Midbrain (tissue), 1 donor: ENCODE measurements at regions not wholly inside any gene's neighbourhood (a gene's known extent, or its start where the extent isn't known, plus 50 kb on each side); places are given as distances from the start of the nearest gene placed in this dataset.
"Not testable (repeated sequence)": the region's sequence is repeated elsewhere in the genome, so short reads cannot be mapped to it uniquely, and the experiment has no call there.

Experiments
- DNase-seq: peaks from one replicate; lab custom pipeline; 2025; lab: John Stamatoyannopoulos, UW

DNA sequence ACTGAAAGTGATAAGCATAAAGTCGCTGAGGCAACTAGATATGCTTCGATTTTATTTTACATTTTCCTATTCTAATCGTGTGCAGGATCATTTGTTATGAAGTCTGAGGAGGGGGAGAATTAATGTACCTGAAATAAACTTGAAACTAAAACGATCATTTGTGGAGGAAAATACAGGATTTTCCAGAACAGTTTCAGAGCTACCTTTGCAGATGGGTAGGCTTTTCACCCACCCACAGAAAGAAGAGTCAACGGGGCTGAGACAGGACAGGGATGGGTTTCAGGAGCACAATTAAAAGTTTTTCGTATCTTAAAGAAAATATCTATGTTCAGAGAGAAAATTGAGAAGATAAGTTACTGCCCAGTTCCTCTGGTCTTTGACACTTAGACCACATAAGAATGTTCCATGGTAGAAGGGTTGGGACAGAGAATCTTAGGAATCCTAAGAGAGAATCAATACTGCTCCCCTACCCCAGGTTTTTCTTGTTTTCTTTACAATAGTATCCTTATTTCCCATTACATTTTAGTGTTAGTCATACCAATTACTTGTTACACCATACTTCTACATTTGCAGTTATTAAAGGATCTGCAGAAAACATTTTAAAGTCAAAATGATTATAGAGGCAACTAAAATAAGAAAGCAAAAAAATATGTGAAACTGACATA is 211.4 kb downstream of the DEPDC1B start:
- DNase-seq = no peak

DNA sequence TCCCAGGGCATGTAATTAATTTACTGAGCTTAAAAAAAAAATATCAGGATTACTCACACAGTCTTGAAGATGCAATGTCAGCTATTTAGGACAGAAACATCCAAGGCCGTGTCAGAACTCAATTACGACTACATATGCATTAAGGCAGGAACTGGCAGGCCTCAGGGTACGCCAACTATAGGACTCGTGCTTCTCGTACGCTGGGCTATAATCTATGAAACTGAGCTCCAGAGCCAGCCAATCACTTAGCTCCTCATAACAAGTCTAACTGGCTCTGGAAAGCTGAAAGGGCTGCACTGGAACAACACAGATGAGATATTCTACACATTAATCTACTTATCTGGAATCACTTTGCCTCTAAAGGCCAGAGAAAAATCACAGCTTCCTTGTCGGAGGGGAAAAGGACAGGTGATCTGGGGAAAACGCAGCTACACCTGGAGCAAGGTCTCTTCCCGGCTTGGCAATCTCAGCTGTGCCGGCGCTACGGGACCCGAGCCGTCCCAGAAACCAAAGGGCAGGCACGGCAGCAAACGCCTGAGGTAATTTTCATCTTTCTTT is 212.0 kb downstream of the DEPDC1B start:
- DNase-seq = no peak

DNA sequence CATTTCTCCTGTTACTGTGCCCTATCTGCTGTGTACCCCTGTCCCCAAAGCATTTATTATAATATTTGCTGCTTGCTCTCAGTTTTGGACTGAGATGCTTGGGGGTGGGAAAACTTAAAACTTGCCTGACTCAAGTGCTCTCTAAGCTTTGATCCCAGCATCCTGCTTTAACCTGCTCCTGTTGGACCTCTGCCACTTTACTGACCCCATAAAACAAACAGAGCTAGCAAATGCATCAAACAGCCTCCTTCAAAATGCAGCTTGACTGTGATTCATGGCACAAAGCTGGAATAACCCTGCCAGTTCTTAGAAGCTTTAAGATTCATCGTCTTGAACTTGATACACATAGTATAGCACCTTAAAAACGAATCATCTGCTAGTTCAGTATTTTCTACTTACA is 212.5 kb downstream of the DEPDC1B start:
- DNase-seq = no peak

DNA sequence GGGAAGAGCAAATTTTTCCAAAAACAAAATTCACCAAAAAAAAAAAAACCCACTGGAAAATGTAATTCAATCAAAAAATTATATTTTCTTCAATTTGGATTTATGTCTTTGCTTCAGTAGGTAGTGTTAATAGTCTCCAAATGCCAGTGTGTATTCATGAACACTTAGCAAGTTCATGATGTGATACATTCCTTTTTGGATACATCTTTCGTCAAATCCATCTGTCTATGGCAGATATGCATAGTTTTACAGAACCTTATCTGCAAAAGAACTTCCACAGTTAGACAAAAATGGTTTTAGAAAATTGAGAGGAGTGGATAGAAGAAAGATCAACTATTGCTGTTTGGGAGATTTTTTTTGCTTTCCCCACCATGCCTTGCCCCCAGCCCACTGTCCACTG is 214.6 kb downstream of the DEPDC1B start:
- no peak for DNase-seq

DNA sequence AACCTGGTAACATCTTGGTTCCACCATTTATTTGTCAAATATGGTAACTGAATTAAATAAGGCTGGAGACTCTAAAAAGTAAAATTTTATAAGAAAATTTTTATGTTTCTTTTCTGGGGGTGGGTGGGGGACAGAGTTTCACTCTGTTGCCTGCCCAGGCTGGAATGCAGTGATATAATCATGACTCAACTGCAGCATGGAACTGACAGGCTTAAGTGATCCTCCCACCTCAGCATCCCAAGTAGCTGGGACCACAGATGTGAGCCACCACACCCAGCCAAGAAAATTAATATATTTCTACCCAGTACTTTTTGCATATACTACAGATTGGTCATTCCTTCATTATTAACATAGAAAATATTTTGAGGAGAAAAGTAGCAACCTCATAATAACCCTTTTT is 216.9 kb downstream of the DEPDC1B start:
- DNase-seq = no peak

DNA sequence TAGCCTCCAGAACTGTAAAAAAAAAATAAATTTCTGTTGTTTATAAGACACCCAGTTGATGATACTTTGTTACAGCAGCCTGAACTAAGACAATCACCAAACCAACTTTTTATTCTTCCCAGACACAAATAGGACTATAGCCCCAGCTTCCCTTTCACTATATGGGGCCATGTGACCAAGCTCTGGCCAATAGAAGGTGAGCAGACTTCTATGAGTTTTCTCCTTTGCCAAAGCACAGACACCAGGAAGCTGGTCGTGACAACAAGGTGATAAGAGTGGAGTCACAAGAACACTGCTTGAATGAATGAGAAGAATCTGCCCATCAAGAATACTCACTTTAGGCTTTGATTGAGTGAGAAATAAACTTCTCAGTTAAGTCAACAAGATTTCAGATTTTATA is 217.7 kb downstream of the DEPDC1B start:
- DNase-seq = no peak

DNA sequence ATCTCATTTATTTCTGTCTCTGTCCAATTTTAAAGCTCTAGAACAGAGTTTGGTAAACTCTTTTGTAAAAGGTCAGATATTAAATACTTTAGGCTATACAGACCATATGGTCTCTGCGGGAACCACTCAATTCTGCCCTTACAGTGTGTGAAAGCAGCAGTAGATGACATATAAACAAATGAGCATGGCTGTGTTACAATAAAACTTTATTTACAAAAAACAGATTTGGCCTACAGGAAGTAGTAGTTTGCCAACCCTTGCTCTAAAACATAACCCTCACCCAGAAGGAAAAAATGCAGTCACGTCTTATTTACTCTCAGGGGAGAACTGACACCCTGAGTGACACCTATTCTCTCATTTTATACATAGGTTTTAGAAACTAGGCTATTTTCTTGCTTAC is 220.4 kb downstream of the DEPDC1B start:
- no peak for DNase-seq

DNA sequence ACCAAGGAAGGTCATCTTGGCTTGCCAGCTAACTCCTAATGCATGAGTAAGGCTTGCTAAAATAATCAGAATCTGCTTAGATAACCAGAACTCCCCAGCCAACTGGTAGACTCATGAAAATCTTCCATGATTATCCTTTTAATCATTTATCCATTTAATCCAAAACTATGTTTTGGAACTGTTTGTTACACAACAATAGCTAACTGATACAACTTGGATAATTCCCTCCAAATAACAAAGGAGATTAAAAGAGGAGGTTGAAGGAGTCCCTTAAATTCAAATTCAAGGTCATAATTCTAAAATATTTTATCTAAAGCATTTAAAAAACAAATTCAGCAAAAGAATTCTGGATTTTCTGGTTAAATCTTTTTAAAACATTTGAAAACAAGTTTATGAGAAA is 222.1 kb downstream of the DEPDC1B start:
- no peak for DNase-seq

DNA sequence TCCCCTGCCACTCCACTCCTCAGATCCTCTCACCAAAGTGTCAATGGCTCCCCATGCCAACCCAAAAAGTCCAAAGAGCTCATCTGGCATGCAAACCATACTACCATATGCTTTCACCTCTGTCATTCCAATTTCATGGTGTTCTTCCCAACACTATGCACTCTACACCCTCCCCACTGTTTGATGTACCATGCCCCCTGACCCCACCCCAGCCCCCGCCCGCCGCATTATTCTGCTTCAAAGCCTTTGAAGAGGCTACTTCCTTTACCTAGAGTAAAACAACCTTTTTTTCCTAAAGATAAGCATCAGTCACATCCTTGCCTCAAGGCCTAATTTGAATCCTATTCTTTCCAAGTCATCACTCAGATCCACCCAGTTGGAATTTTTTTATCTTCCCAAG is 226.3 kb downstream of the DEPDC1B start:
- no peak for DNase-seq

DNA sequence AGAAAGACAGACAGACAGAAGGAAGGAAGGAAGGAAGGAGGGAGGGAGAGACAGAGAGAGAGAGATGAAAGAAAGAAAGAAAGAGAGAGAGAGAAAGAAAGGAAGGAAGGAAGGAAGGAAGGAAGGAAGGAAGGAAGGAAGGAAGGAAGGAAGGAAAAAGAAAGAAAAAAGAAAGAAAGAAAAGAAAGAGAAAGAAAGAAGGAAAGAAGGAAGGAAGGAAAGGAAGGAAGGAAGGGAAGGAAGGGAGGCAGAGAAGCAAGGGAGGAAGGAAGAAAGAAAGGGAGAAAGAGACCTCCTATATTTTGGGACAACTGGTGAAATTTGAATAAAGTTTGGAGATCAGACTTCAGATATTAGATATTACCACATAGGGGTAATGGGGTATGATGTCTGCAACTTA is 226.9 kb downstream of the DEPDC1B start:
- DNase-seq = not testable (repeated sequence)

DNA sequence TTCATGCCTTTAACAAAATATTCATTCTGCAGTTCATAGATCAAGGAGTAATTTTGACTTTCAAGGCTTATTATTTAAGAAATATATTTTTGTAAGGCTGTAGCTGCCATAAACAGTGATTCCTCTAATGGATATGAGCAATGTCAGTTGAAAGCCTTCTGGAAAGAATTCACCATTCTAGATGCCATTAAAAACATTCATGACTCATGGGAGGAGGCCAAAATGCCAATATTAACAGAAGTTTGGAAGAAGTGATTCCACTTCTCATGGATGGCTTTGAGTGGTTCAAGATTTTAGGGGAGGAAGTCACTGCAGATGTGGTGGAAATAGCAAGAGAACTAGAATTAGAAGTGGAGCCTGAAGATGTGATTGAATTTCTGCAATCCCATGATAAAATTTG is 229.1 kb downstream of the DEPDC1B start:
- no peak for DNase-seq

DNA sequence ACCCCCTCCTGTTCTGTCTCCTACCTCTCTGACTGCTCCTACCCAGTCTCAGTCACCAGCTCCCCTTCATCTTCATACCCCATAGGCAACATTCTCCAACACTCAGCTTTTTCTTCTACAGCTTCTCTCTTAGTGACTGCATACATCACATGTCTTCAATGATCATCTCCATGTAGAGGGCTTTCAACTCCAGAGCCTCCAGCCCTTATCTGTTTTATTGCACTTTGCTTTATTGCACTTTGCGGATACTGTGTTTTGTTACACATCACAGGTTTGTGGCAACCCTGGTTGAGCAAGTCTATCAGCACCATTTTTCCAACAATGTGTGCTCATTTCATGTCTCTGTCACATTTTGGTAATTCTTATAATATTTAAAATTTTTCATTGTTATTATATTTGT is 230.7 kb downstream of the DEPDC1B start:
- no peak for DNase-seq

DNA sequence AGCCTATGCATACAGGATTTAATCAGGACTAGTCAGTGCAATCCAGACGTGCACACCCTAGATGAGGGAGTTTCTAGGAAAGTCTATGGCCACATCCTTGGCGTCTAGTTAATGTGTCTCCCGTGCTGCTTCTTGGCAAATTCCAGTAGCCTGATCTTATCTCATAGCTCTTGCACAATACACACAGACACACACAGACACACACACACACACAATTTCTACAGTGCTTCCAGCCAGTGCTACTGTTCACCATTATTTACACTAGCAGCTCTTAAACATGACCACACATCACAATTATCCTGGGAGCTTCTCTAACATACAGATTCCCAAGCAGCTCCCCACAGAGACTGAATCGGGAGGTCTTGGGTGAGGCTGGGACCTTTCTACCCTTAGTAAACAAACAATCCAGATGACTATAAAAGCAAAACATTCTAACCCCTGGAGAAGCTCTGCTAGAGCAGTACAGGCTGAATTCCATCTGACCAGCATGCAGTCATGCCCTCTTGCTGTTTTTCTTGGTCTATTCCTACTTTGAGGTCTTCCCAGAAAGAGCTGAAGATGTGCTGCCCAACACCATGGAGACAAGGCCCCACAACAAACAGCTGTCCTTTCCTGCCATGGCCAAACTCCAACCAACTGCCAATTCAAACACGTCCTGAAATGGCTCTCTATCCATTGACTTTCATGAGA is 236.6 kb downstream of the DEPDC1B start:
- DNase-seq = no peak

DNA sequence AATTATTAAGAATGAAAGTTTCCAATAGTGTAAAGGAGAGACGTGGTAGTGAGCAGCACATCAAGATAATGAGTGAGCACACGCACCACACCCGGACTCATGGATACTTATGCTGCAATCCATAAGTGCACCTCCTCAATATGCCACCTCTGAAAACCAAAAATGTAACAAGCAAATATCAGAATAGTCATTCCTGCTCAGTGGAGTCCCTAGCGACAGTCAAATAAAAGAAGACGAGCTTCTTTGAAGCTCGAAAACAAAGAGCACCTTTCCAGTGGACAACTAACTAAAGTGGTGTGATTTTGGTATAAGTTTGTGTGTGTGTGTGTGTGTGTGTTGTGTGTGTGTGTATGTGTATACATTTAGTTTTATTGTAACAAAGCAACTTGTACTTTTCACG is 241.3 kb downstream of the DEPDC1B start:
- DNase-seq = no peak

DNA sequence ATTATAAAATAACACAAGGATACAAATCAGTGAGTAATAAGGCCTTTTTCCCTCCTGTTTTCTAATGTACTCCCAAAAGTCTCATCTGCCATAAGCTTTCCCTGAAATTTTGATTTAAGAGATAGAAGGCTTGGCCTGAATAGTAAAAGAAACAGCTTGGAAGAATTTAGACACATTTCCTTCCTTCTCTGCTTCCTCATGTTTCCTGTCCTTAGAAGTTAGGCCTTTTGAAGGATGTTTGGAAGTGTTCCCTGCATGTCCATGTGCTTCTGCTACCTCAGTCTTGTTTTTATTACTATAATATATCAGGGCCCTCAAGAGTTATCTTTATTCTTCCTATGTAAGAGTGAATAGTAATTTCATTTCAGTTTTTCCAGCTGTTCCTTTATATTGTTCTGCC is 242.7 kb downstream of the DEPDC1B start:
- no peak for DNase-seq

DNA sequence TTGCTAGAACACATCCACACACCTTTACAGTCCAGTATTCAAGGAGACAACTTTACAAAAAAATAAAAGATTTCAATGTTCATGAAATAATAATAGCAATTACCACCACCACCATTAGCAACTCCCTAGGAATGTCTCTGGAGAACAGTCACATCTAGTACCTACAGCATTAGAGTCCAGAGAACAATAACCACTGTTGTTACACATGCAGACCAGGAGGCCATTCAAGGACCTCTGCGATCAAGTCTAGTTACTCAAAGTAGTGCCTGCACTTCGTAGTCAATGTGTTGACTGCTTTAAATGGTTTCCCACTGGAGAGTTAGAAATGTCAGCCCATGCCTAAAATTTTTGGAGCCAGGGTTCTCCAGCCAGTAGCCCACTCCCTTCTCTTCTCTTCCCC is 244.4 kb downstream of the DEPDC1B start:
- DNase-seq = no peak

DNA sequence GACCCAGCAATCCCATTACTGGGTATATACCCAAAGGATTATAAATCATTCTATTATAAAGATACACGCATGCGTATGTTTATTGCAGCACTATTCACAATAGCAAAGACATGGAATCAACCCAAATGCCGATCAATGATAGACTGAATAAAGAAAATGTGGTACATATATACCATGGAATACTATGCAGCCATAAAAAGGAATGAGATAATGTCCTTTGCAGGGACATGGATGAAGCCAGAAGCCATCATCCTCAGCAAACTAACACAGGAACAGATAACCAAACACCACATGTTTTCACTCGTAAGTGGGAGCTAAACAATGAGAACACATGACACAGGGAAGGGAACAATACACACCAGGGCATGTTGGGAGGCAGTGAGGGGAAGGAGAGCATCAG is 245.7 kb downstream of the DEPDC1B start:
- not testable (repeated sequence) for DNase-seq

DNA sequence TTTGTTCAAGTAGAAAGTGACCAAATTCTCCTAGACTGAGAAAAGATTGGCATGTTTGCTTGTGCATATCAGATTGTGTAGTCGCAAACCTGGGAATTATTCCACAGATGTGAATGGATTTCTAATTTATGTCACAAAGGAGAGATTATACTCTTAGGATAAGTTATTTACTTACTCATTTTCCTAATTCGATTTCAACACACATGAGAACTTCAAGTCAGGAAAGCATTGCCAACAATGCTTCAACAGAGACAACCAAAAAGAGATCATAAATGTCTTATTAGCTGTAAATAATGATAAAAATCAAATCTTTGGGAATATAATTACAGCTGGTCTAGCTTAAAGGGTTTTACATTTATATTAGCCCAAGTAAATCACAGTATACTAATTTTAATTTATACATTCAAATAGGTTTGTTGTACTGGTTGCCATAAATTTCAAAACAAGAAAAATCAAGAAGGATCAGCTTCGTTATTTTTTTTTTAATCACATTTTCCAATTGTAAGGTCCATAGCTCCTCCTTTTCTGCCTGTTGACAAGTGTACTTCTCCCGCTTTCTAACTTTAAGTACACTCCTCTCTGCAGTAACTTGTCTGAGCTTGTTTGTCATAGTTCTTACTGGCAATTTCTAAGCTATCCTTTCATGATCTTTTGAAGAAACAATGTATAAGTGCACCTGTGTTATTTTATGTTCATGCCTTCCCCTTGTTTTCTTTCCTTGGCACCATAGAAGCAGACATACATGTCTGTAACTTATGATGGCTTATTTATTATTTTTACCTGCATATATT is 246.6 kb downstream of the DEPDC1B start:
- DNase-seq = no peak

DNA sequence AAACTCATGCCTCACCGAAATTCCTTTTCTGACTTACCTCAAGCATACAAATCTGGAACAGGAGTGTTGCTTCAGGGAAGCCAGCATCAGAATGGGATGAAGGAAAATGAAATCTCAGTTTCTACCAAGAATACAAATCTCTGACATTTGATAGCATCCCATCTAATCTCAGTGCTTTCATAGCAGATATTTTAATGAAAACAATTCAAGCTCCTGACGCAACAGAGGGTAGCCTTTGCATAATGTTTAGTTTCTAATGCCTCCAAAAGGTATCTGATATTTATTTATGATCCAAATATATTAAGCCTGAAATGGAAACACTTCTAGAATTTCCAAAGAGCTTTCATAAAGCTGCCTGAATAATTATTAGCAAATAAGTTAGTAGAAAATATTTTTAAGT is 251.4 kb downstream of the DEPDC1B start:
- no peak for DNase-seq

DNA sequence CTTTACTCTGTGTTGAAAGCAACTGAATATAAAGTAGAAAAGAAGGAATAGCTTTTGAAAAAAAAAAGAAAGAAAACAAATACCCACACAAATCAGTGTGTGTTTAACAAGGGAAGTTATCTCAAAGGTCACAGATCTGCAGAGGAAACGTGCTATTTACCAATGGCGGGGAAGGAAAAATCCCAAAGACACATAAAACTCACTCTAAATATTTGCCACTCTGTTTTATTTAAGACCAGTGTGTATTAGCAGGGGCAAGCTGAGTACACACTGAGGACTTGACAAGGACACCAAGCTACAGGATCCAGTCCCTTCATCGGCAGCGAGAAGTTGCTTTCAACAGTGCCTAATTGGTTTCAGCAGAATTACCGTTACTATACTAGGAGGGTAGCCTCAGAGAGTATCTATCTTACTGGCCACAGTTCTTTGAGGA is 252.5 kb downstream of the DEPDC1B start:
- no peak for DNase-seq

DNA sequence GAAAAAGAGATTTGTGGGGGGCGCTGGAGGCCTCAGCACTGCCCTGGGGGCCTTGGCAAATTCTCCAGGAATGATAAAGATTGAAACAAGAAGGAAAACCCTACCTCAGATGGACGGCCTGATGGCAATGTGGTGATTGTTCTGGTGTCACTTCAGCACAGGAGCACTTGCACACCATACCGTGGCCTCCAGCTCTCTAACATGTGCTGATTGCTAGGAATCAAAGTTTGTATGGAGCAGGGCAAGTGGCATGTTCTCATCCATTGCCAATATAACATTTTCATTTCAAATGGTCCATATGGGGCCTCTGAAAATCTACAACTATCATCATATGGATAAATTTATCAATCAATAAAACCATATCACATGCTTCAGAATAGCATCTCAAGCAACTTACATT is 253.0 kb downstream of the DEPDC1B start:
- DNase-seq = no peak

DNA sequence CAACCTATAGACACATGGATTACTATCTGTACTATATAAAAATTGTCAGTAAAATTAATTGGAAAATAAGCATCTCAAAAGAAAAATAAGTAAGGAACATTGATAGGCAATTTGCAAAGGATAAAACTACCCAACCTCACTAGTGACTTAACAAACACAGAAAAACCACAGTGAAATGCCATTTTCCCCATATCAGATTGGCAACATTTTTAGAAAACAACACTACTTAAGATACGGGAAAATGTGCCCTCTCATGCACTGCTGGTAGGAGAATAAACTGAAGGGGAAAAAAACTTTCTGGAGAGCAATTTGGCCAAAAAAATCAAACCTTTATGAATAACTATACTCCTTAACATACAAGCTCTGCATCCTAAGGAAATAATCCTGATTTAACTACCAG is 254.0 kb downstream of the DEPDC1B start:
- DNase-seq = no peak

DNA sequence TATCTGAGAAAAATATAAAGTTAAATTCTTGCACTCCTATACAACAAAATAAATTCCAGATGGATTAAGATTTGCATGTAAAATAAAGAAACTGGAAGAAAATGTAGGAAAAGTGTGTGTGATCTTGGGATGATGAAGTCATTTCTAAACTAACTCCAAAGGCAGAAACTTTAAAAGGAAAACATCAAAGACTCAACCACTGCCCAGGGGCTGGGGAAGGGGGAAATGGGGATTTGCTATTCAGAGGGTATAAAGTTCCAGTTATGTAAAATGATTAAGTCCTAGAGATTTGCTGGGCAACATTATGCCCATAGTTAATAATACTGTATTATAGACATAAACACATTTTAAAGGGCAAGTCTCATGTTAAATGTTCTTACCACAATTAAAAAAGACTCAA is 254.5 kb downstream of the DEPDC1B start:
- DNase-seq = no peak
